Small intestine (tissue), 7 donors: ENCODE measurements at regions not wholly inside any gene's neighbourhood (a gene's known extent, or its start where the extent isn't known, plus 50 kb on each side); places are given as distances from the start of the nearest gene placed in this dataset.
"Not testable (repeated sequence)": the region's sequence is repeated elsewhere in the genome, so short reads cannot be mapped to it uniquely, and the experiment has no call there.

ENCODE experiments used
- DNase-seq, 2 donors: peaks; one replicate each; pipeline versions ENCODE4 v3.0.0 to v3.0.0-alpha.2; 2013
- FAIRE-seq: peaks from 2 replicates; lab custom pipeline; 2012; peaks lifted over from hg19 to GRCh38; lab: Jason Lieb, UNC
- H3K27ac ChIP-seq, 3 donors: one replicate each; pipeline ENCODE4 v1.5.1; 2013; ENCODE audit warnings: low read length in 2 of 3, mild to moderate bottlenecking in 2 of 3, control low read depth in 1 of 3, inconsistent platforms in 1 of 3, low read depth in 1 of 3, moderate library complexity in 1 of 3
- H3K27me3 ChIP-seq, 3 donors: one replicate each; pipeline ENCODE4 v1.6.1; 2013; ENCODE audit warnings: low read length in 3 of 3, inconsistent platforms in 1 of 3; ENCODE audit not compliant: control insufficient read depth in 3 of 3, insufficient read depth in 3 of 3
- H3K36me3 ChIP-seq, 3 donors: one replicate each; pipeline ENCODE4 v1.6.1; 2013; ENCODE audit warnings: low read length in 3 of 3, inconsistent platforms in 1 of 3, low read depth in 1 of 3, mild to moderate bottlenecking in 1 of 3, moderate library complexity in 1 of 3; ENCODE audit not compliant: control insufficient read depth in 3 of 3, insufficient read depth in 2 of 3
- H3K4me1 ChIP-seq, 3 donors: one replicate each; pipeline ENCODE4 v1.6.1; 2013; ENCODE audit warnings: low read length in 2 of 3, inconsistent platforms in 1 of 3, low read depth in 1 of 3, mild to moderate bottlenecking in 1 of 3, moderate library complexity in 1 of 3; ENCODE audit not compliant: control insufficient read depth in 3 of 3, insufficient read depth in 2 of 3
- H3K4me3 ChIP-seq, 3 donors: one replicate each; pipeline ENCODE4 v1.5.1; 2013; ENCODE audit warnings: low read length in 3 of 3, control low read depth in 1 of 3, inconsistent platforms in 1 of 3, low read depth in 1 of 3, mild to moderate bottlenecking in 1 of 3, moderate library complexity in 1 of 3
- H3K9me3 ChIP-seq, 2 donors: one replicate each; pipeline ENCODE4 v1.6.1; 2013; ENCODE audit warnings: low read depth in 1 of 2, low read length in 1 of 2; ENCODE audit not compliant: control insufficient read depth in 2 of 2, insufficient read depth in 1 of 2
- WGBS, 3 donors: extraction: QIAGEN DNeasy Blood & Tissue Kit; methylation state at CpG; one replicate each; pipeline ENCODE4 v1.1.7; 2013; 5-methylcytosine and 5-hydroxymethylcytosine counted together
- donor health status: healthy with polysubstance abuse.
- donor health status: control.
- donor health status: control.
- donor health status: Bipolar disorder and iron deficiency.
- donor health status: healthy.

DNA sequence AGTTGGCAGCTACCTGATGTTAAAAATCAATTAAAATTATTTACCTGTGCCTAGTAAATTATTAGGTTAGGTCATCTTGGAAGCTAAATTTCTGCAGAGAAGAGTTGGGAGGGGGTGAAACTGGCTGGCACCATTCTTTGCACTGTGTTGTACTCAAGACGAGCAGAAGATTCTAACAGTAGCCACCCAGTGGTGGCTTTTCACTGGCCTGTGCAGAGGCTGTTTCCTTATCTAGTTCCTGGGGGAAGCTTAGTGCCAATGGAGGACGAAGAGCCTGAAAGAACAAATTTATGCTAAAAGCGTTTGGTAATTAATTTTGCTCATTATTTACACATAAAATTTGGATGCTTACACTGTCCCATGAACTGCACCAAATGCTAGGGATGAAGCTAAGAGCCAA lies 595.3 kb downstream of the XPNPEP1 start:
- Histone ChIP-seq H3K9me3 (no peaks in the 10 kb centered on the region), H3K4me1 (no peaks in the 10 kb centered on the region), H3K27me3 (no peaks in the 10 kb centered on the region), H3K36me3 (no peaks in the 10 kb centered on the region), H3K27ac (no peak overlapping the region), H3K4me3 (no peak overlapping the region)
- FAIRE-seq, result no peak
- DNase-seq, result no peak
- 59 to 71% (median 63%) methylated on average over 3 of the region's 3 CpGs for WGBS, 3 donors

DNA sequence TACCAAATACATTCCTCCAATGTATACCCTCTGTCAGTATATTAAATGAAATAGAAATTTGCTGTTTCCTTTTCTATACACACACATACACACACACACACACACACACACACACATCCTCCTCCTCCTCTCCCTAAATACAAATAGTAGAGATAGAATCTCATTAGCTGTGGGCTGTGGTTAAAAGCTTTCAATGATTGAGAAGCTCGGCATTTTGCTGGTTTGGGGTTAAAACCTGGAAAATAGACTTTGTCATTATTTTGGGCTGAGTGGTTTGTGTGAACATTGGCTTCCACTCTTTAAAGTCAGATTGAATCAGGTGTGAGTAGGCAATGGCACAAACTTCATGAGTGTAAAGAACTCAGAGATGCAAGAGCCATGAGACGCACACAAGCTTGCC lies 596.0 kb downstream of the XPNPEP1 start:
- Histone ChIP-seq H3K27ac (no peak overlapping the region), H3K4me1 (no peaks in the 10 kb centered on the region), H3K4me3 (no peak overlapping the region), H3K27me3 (no peaks in the 10 kb centered on the region), H3K9me3 (no peaks in the 10 kb centered on the region), H3K36me3 (no peaks in the 10 kb centered on the region)
- no peak for DNase-seq
- FAIRE-seq, result no peak
- 77 to 82% (median 82%) methylated on average over 2 of the region's 2 CpGs for WGBS, 3 donors

DNA sequence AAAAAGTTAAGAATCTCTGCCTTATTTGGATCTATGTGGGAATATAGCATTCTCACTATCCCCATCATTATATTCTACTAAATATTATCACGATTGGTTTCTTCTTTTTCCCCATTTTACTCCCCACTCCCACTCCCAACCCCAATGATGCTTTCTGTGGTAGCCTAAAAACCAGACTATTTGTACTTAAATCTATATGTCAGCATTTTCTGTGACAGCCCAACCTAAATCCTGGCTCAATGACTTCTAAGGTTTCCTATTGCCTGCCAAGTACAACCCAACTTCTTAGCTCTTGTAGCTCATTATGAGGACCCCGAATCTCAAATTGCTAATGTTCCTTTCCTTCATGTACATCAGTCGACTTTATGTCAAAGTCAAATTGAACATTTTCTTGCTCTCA lies 598.6 kb downstream of the XPNPEP1 start:
- DNase-seq (no peak), FAIRE-seq (no peak)
- no peaks in the 10 kb centered on the region for H3K36me3 ChIP-seq
- no peak overlapping the region for H3K27ac ChIP-seq
- 84 to 88% (median 86%) methylated on average over 3 of the region's 3 CpGs for WGBS, 3 donors
- H3K9me3 ChIP-seq, result no peaks in the 10 kb centered on the region
- H3K4me3 ChIP-seq, result no peak overlapping the region
- no peaks in the 10 kb centered on the region for H3K4me1 ChIP-seq
- no peaks in the 10 kb centered on the region for H3K27me3 ChIP-seq

DNA sequence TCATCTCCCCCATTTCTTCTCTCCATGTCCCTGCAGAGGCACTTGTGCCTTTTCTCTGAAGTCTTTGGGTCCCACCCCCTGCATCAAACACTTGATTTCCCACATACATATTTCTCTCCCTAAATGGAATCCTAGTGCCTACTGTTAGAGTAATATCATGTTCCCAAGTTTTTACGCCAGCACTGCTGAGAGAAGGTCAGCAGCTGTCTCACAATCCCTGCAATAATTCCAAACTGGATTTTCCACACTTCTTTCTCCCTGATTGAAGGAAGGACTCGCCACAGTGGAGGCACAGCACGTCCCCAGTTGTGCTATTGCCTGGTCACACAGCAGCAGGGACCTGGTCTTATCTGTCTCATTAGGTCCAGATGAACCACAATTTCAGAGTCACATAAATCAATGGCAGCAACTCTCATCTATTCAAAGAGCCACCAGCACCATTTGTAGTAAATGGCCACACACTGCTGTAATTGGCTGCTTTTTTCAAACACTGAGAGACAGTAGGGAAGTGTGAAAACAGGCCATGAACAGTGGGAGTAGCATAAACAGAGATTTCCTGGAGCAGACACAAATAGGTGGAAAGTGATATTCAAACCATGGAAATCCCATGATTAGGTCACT lies 605.5 kb downstream of the XPNPEP1 start:
- no peaks in the 10 kb centered on the region for H3K36me3 ChIP-seq
- FAIRE-seq (no peak), DNase-seq (no peak)
- H3K4me3 ChIP-seq, result no peak overlapping the region
- H3K27me3 ChIP-seq, result no peaks in the 10 kb centered on the region
- WGBS, 3 donors, result 64 to 74% (median 69%) methylated on average over 3 of the region's 3 CpGs
- no peaks in the 10 kb centered on the region for H3K4me1 ChIP-seq
- H3K27ac ChIP-seq, result no peak overlapping the region
- H3K9me3 ChIP-seq, result no peaks in the 10 kb centered on the region

DNA sequence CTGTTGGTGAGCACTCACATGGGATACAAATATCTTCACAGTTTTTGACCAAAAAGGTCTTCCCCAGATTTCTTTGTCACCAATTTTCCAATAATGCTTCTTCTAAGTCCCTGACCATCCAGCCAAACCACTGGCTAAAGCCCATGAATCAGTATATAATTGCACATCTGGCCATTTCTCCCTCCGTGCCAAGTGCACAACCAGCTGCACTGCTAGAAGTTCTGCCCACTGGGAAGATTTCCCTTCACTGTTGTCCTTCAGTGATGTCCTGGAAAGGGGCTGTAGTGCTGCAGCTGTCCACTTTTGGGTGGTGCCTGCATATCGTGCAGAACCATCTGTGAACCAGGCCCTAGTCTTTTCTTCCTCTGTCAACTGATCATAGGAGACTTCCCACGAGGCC lies 609.3 kb downstream of the XPNPEP1 start:
- not testable (repeated sequence) for DNase-seq, H3K4me3 ChIP-seq, H3K36me3 ChIP-seq, H3K27me3 ChIP-seq, H3K4me1 ChIP-seq, H3K9me3 ChIP-seq, FAIRE-seq, H3K27ac ChIP-seq
- 59 to 67% (median 64%) methylated on average over 3 of the region's 3 CpGs for WGBS, 3 donors

DNA sequence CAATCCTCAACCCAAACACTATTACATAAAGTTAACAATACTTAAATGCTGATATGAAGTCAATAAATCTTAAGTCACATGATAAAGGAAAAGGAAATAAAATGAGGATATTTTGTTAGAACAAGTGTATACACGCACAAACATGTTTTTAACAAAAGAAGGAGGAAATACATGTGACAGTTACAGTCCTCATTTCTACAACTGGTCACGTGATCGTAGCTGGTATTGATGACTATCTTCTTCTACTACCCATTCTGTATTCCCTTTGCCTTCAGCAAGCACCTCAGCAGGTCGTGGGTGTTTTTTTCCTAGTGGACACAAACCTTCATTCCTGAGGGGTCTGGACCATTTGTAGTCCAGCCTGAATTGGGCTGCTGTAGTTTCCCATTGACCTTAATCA lies 610.8 kb downstream of the XPNPEP1 start:
- 56 to 77% (median 64%) methylated on average over 4 of the region's 4 CpGs for WGBS, 3 donors
- not testable (repeated sequence) for H3K36me3 ChIP-seq, H3K27me3 ChIP-seq, H3K27ac ChIP-seq, FAIRE-seq, H3K9me3 ChIP-seq, H3K4me3 ChIP-seq, H3K4me1 ChIP-seq, DNase-seq

DNA sequence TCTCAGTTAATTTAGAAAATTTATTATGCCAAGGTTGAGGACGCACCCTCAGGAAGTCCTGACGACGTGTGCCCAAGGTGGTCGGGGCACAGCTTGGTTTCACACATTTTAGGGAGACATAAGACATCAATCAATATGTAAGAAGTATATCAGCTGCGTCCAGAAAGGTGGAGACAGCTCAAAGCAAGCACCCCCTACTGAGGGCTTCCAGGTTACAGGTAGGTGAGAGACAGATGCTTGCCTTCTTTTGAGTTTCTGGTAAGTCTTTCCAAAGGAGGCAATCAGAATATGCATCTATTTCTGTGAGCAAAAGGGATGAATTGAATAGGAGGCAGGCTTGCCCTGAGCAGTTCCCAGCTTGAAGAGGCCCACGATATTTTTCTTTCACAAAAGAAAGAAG lies 614.3 kb downstream of the XPNPEP1 start:
- Histone ChIP-seq H3K27ac (no peak overlapping the region), H3K9me3 (no peaks in the 10 kb centered on the region), H3K4me3 (no peak overlapping the region), H3K4me1 (no peaks in the 10 kb centered on the region), H3K27me3 (no peaks in the 10 kb centered on the region), H3K36me3 (no peaks in the 10 kb centered on the region)
- FAIRE-seq (no peak), DNase-seq (no peak)
- 57 to 66% (median 57%) methylated on average over 6 of the region's 6 CpGs for WGBS, 3 donors

DNA sequence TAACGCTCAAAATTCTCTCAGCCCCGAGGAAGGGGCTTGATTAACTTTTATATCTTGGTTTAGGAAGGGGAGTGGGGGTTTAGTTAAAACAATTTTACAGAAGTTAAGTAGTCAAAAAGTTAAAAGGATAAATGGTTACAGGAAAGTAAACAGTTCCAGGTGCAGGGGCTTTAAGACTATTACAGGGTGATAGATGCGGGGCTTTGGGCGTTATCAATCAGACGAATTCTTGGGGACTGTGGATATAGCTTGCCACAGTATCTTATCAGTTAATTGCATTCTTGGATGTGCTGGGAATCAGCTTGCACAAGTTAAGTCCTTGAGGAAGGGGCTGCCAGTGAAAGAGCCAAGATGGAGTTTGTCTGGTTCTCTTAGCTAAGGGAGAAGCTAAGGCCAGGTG lies 616.2 kb downstream of the XPNPEP1 start:
- not testable (repeated sequence) for H3K27ac ChIP-seq, DNase-seq, H3K36me3 ChIP-seq, FAIRE-seq, H3K4me1 ChIP-seq, H3K27me3 ChIP-seq, H3K9me3 ChIP-seq, H3K4me3 ChIP-seq
- 16 to 49% (median 28%) methylated on average over 5 of the region's 5 CpGs for WGBS, 3 donors

DNA sequence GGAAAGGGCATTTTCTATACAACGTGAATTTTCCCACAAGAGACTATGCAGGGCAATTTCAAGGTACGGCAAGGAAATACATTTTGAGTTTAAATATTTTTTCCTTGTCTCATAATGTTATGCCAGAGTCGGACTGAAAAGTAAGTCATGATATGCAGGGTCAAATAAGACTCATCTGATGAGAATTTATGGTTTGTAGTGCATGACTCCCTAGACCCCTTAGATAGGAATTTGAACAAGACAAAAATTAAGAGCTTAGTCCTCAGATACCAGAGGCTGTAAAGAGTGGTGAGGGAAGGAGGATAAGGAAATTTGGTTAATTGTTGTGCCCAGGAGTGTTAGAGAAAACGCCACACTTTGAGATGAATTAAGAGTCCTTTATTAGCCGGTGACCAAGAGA lies 616.6 kb downstream of the XPNPEP1 start:
- H3K4me3 ChIP-seq, result no peak overlapping the region
- H3K9me3 ChIP-seq, result no peaks in the 10 kb centered on the region
- no peaks in the 10 kb centered on the region for H3K27me3 ChIP-seq
- 21 to 46% (median 29%) methylated on average over 5 of the region's 5 CpGs for WGBS, 3 donors
- FAIRE-seq (no peak), DNase-seq (no peak)
- H3K36me3 ChIP-seq, result no peaks in the 10 kb centered on the region
- H3K27ac ChIP-seq, result no peak overlapping the region
- no peaks in the 10 kb centered on the region for H3K4me1 ChIP-seq
